ENCODE measurements at regions not wholly inside any gene's neighbourhood (a gene's known extent, or its start where the extent isn't known, plus 50 kb on each side); places are given as distances from the start of the nearest gene placed in this dataset.
A peak's percentile ranks its signal among the peaks of the same experiment; 100 is the strongest.
"Not testable (repeated sequence)": the region's sequence is repeated elsewhere in the genome, so short reads cannot be mapped to it uniquely, and the experiment has no call there.

DNA sequence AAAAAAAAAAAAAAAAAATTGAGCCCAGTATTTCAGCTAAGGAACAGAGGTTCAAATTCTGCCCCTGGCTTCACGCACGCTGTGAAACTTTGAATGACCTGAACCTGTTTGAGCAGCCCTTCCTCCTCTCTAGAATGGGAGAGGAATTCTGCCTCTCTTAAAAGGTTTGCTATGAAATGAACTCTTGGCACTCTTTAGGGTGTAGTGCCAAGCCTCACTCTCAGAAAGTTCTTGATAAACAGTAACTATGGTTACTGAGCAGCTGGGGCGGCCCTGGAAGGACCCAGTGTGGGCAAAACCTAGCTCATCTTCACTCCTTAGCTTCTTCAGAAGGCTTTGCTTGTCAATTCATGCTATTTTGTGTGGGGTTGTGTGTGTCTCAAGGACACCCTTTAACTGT is 73.7 kb downstream of the GEMIN8 start:
- DNase-seq, result no peak

DNA sequence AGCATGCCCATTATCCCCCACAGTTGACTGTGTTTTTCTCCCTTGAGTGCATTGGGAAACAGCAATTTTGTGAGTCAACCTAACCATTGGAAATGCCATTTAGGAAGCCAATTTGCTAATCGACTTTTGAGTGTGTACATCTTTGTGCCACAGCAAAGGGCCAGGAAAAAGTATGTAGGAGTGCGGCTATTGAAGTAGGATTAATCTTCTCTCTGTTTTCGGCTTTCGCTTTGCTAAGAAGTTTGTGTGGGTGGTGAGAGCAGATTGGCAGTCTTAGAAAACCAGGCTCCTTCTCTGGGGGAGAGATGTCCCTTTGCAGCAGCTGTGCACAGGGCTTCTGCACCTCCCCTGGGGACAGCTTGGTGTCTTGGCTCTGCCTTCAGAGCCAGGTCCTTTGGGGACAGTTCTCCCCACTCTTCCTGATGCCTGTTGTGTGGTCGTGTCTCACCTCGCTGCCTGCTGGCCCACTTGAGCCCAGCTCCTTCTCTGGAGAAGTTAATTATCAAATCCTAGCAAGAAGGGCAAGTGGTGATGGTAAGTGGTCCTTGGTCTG is 74.5 kb downstream of the GEMIN8 start:
- DNase-seq, result no peak

DNA sequence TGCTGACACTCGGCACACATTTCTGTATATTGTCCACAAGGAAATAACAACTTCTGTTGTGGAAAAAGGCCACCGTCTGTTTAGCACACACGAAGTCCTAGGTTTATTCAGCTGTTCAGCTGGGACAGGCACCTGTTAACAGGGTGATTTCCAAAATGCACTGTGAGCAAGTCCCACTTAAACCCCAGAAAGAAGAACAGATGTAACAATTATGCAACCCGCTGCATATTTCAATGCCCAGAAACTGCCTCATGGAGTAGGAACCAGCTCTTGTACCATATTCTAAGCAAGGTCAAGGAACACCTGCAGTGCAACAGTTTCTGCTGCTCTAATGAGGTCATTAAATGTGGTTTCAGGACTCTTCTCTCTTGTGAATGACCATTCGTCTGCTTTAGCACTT is 77.1 kb downstream of the GEMIN8 start:
- DNase-seq, result no peak

DNA sequence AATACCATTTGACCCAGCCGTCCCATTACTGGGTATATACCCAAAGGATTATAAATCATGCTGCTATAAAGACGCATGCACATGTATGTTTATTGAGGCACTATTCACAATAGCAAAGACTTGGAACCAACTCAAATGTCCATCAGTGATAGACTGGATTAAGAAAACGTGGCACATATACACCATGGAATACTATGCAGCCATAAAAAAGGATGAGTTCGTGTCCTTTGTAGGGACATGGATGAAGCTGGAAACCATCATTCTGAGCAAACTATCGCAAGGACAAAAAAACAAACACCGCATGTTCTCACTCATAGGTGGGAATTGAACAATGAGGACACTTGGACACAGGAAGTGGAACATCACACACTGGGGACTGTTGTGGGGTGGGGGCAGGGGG is 83.5 kb downstream of the GEMIN8 start:
- not testable (repeated sequence) for DNase-seq

DNA sequence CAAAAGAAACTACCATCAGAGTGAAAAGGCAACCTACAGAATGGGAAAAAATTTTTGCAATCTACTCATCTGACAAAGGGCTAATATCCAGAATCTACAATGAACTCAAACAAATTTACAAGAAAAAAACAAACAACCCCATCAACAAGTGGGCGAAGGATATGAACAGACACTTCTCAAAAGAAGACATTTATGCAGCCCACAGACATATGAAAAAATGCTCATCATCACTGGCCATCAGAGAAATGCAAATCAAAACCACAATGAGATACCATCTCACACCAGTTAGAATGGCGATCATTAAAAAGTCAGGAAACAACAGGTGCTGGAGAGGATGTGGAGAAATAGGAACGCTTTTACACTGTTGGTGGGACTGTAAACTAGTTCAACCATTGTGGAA is 83.9 kb downstream of the GEMIN8 start:
- DNase-seq, result not testable (repeated sequence)

DNA sequence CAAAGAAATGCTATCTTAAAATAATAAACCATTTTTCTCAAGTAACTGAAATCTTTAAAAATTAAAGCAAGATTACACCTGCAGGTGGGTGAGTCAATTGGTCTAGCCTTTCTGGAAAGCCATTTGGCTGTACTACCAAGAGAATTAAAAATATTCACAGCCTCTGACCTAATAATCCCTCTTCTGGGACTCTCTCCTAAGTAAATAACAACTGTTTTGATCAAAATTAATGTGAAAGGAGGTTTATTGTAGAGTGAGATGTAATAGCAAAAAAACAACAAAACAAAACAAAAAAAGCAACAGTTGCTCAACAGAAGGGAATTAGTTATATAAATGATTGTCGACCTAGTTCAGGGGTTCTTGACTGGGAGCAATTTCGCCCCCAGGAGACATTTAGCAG is 89.0 kb downstream of the GEMIN8 start:
- DNase-seq, result no peak

DNA sequence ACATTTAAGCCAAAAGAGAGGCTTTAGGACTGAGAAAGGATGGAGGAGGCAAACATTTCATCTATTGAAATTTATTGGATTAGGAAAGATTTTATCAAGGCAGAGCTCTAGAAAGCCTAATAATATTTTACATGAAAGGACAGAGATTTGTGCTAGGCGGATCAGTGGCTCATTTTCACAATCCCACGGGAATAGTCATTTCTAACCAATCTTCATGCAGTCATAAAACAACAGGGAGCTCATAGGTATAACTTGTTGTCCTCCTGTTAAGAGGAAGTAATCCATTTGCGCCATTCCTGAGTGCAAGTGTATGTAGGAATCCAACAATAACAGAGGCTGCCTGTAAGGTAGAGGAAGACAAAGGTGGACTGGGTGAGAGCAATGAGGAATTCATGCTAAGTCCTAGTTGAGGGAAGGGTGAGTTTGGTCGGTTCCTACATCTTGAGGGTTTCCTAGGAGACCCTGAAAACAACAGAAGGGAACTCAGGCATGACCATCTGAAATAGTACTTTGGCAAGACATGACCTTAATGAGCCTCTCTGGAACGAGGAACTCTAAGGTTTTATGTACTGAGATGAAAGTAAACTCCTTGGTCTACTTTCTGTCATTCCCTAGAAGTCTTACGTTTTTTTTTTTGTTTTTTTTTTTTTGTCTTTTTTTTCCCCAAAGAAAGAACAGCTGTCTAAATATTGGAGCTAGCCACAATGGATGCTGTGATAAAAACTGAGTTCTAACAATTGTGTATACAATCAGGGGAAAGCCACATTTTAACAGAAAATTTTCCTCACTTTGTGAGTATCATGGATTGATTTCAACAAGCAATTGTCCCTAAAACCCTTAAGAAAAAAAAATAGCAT is 89.7 kb downstream of the GEMIN8 start:
- no peak for DNase-seq

DNA sequence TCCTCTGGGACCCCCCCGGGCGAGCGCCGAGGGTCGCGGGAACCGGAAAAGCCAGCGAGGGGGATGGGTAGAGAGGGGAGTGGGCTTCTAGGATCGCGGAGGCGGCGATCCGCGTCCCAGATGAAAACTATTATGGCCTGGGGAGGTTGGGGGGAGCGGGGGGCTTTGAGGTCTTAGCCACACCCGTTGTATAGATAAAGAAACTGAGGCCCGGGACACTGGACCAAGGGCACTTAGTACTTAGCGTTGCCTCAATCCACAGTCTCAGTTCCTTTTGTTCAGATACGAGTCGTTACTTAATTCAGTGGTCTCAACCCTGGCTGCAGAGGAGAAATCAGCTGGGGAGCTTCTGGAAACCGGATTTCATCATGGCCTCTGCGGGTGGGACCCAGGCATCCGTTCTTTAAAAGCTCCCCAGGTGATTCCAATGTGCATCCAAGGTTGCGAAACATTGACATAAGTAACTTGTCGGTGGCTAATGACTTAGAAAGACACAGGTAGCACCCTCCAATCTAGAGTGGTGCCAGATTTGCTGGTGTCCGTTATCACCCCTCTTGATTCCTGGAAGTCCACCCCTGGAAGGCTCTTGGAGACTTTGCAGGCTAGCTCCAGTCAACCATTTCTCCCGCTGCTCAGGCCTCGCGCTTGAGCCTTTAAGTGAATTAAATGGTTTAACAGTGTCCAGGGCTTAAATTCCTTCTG is 90.7 kb downstream of the GEMIN8 start:
- no peak for DNase-seq

DNA sequence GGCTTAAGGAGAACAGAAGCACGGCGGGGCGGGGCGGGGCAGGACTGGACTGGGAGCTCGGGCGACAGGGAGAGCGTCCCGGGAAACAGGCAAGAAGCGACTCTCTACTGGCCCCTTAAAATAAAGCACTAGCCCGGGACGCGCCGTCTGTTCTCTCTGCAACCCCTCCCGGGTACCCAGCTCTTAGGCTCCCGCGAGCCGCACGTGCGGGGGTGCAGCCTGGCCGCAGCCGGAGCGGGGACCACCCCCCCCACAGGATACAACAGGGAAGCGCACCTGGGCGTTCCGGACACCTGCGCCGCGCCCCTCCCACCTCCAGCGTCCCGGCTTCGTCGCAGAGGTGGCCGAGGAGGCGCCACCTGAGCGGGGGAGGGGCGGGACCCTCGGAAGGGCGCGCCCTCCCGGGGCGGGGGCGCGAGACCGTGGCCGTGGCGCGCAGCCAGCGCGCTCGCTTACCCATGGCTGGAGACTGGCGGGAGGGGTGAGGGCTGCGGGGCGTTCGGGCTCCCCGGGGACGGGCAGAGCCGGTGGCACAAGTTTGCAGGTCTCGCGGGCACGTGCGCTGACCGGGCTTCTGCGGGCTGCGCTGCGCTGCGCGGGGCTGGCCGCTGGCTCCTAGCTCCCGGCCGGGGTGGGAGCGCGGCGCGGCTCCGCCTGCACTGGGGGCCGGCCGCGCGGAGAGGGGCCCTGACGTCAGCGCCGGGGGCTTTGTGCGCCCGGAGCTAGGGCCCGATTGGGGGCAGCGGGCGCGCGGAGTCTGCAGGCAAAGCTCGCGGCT is 91.5 kb downstream of the GEMIN8 start:
- DNase-seq, result no peak

DNA sequence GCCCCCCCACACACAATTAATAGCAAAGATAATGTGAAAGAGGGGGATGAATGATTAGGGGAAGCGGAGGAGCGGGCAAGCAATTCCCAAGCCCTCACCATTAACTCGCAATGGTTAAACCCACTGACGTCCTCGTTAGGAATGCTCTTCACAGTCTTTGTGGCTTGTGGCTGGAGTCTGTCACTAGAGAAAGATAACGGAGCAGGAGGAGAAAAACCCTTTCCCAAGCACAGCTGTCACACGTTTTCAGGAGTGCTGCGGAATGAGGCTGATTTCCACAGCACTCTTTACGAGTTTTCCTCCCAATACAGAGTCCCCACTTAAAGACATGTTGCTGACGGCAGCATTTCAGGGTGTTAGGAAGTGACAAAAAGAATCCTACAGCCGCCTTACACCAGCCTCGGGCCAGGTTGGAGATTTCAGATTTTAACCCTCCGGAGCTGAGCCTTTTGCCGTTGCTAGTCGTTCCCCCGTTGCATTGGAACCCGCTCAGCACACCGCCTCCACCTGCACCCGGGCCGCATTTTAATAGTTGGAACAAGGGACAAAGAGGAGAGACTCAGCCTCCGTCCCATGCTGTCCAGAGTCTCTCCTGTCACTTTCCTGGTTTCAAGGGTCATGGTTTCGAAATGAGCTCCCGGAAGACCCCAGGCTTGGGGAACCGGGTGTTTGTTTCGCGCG is 92.2 kb downstream of the GEMIN8 start:
- peak in 1 of 2 donors; percentile 26 for DNase-seq

DNA sequence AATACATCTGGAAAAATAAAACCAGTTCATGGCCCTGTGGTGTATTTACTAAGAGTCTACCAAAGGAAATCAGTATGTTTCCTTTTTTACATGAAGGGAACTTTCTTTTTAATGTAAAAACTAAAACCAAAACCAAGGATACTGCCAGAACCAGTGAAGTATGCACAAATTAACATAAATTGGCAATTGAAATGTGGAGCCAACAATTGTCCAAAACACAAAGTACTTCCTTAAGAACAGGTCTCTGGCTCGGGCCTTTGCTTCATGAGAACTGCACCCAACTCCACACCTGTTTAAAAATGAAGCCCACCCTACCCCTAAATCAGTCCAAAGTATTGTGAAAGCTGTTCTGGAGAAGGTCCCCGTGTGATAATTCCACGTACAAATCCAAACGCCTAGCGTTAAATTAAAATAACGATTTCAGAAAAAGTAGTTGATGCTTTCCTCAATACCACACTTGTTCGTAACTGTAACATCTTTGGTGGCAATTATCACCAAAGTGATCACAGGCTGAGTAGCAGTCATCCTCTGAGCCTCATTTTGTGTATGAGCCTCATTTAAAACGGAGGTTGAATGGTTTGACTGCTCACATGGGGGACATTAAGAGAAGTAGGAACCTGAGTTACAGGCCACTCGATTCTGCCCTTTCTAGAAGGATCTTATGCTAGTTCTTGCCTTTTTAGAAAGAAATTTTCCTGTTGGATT is 93.0 kb downstream of the GEMIN8 start:
- DNase-seq, result no peak

DNA sequence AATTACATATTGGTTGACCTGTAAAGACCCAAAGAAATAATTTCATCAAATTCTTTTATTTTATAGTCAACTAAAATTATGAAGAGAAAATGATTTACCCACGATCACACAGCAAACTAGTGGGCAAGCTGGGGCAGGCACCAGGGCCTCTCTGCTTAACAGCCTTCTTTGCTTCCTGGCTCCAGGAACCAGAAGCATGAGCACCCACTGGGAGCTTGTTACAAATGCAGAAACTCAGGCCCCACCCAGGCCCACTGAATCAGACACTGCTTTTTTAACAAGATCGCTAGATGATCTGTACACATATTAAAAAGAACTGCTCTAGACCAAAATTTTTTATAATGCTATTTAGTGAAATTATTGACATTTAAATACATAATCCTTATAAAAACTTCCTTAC is 95.0 kb downstream of the GEMIN8 start:
- DNase-seq, result no peak

DNA sequence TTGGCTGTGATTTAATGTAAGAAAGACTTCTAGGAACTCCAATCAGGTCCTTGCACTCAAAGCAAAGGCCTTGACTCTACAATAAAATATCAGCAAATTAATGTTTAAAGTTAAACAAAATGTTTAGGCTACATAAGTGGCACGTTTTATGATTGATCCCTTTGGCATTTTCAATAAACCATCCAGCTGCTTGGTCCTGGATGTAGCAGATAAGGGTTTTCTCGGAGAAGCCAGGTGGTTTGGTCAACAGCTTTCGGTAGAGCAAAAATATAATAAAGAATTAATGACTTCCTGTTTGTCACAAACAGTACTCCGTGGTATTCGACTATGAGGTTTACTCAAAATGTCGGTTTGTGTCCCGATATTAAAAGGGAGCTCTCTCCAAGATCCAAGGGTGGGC is 95.8 kb downstream of the GEMIN8 start:
- no peak for DNase-seq

DNA sequence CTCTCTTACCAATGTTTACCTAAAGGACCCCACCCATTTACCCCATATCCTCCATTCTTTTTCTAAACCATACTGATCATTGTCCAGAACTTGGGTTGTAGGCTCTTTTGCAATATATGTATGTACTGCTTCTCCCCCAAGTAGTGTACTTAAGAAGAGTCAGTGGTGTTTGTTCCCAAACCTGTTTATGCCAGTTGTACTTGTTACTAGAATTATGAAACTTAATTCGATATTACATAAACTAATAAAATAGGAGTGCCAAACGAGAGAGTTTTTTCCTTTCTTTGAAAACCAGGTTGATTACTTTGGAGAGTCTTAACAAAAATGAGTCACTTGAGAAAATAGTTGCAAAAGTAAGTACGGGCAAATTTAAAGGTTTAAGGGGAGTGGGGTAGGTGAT is 96.3 kb downstream of the GEMIN8 start:
- DNase-seq, result no peak

DNA sequence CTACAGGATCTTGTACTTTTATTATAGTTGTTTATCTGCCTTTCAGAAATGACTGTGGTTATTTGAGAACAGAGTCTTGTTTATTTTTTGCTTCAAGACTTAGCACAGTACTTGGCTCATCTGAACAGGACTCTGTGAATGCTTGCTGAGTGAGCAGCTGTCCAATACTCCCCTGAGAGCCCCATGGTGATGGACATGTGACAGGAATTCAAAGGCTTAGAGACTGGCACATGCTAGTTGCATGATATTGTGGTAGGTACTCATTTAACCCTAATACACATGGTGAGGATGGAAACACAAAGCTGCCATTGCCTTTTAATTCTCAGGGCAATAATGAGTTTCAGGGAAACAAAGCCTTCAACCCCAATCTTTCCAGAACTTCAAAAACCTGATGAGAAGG is 97.3 kb downstream of the GEMIN8 start:
- DNase-seq, result peak in 1 of 2 donors; percentile 8

DNA sequence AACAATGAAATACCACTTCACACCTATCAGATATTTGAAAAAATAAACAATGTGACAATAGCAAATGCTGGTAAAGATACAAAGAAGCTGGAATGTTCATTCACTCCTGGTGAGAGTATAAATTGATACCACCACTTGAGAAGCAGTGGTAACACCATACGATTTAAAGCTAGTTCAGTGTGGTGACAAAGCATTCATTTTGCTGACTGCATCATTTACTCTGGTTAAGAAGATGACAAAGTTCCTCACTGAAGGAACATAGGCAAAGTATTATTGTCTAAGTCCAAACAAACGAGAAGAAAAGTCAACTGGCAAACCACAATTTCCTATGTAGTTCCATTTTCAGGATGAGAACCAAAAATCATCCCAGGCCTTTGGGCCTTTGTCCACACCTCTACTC is 102.5 kb downstream of the GEMIN8 start:
- DNase-seq, result no peak

DNA sequence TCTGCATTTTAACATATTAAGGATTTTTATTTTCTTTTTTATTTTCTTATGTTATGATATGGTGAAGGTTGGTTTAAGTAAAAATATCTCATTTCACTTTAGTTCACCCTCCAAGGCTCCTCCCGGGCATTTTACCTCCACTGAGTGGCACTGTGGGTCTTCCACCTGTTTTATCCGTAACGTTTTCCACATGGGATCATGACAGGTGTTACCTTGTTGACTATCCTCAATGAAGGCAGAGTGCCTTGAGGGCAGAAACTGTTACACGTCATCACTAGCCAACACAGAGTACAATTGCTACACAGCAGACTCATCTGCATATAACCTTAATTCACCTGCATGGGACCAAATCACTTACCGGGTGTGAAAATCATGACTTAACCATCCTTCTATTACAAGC is 105.8 kb downstream of the GEMIN8 start:
- DNase-seq, result no peak

DNA sequence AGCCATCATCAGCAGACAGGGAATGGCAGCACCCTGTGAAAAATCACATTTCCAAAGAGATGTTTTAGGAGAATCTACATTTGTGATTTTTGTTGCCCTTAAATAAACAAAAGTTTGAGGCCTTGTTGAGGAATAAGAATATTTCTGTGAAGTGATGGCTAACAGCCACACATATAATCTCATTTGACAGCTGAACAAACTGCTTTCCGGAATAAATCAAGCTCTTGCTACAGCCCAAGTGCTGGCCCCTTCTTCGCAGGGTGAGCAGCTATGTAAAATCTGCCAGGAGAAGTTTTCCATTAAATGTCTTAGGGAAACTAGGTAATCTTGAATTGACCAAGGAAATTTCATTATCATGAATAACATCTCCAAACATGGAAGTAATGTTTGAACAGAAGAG is 106.4 kb upstream of the GPM6B start:
- no peak for DNase-seq

DNA sequence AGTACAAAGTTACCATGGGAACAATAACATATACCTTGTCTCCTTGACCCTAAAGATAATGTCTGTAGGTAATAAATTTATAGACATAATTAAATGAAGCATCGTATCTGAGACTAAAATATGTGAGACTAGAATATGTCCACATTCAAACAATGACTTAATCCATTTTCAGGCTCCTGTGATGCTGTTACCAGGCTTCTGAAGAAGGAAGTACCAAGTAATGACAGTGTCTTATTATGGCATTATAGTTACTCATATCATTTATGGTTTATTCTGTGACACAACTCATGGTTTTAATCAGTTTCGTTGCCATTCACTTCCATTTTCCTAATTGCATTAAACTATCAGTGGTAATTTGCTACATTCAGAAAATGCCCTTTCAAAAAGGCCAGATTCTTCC is 100.6 kb upstream of the GPM6B start:
- DNase-seq, result no peak

DNA sequence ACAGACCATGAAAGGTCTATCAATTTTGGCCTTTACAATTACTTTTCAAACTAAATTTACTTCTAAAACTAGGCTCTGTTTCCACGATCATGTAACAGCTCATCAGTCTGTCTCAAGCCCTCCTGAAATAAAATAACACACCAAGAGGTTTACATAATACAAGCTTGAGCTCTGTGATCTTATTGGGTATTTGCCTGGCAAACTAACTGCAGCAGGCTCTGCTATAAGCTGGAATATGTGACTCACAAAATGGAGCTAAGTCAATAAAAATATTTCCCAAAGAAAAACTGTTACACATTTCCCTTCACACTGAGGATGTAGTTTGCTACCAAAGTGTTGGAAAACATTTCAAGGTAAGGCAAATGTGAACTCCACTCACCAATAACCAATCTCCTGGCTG is 94.7 kb upstream of the GPM6B start:
- no peak for DNase-seq

DNA sequence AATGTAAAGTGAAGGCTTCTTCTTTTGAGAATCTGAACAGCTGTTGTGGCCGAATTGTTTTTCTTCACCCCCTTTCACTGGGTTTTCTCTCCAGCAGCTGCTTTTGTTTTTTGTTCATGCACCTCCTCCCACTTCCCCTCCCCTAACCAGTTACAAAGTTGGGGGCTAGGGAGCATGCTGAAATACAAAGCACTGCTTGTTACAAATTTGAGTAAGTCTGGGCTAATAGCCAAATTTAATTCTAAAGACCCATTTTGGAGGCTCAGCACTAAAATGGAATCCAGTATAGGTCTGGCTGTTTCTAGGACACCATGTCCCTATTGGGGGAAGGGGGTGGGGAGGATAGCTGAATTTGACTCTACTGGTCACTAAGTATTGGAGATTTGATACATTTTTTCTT is 89.2 kb upstream of the GPM6B start:
- DNase-seq, result peak; percentile 37 to 95

DNA sequence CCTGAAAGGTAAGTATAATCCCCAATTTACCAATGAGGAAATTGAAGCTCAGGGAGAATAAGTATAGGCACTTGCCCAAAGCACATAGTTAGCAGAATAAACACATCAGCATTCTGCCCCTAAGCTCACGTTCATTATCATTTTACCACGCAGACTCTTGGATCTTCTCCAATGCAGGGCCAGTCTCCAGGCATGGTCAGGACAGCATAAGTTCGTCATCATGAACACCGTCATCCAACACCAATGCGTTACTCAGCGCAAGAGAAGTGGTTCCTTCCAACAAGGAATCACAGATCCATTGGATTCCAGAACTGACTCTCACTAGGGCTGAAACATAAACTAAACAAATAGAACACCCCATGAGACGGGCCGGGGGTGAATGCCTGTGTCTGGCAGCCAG is 86.5 kb upstream of the GPM6B start:
- no peak for DNase-seq

Measured in hippocampal formation (tissue), 2 donors.